Keratinocyte (primary cell): ENCODE measurements at regions not wholly inside any gene's neighbourhood (a gene's known extent, or its start where the extent isn't known, plus 50 kb on each side); places are given as distances from the start of the nearest gene placed in this dataset.

ENCODE experiments used
- EZH2 ChIP-seq: IDR thresholded peaks from one replicate; pipeline ENCODE4 v1.6.1; 2012; ENCODE audit warnings: inconsistent platforms, mild to moderate bottlenecking, low read length, moderate library complexity
- TF ChIP-seq, protein P1 (sequence below), 3 experiments: IDR thresholded peaks in 1 of 3; conservative IDR thresholded peaks in 1 of 3; optimal IDR thresholded peaks in 1 of 3; 2 replicates in 2 of 3; 3 replicates in 1 of 3; pipeline versions ENCODE3 to v1.5.1; 2011; ENCODE audit warnings: low read length in 3 of 3, mild to moderate bottlenecking in 3 of 3, moderate library complexity in 2 of 3, control low read depth in 1 of 3, inconsistent platforms in 1 of 3; ENCODE audit not compliant: insufficient read depth in 2 of 3; ENCODE audit errors: extremely low read depth in 1 of 3

GRCh38 chr6:81003894-81004293 lies 748.6 kb downstream of the TENT5A start:
- TF ChIP-seq, protein P1, sequence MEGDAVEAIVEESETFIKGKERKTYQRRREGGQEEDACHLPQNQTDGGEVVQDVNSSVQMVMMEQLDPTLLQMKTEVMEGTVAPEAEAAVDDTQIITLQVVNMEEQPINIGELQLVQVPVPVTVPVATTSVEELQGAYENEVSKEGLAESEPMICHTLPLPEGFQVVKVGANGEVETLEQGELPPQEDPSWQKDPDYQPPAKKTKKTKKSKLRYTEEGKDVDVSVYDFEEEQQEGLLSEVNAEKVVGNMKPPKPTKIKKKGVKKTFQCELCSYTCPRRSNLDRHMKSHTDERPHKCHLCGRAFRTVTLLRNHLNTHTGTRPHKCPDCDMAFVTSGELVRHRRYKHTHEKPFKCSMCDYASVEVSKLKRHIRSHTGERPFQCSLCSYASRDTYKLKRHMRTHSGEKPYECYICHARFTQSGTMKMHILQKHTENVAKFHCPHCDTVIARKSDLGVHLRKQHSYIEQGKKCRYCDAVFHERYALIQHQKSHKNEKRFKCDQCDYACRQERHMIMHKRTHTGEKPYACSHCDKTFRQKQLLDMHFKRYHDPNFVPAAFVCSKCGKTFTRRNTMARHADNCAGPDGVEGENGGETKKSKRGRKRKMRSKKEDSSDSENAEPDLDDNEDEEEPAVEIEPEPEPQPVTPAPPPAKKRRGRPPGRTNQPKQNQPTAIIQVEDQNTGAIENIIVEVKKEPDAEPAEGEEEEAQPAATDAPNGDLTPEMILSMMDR (optimal IDR thresholded peaks at IDR 0.05 in 1 of 3, IDR thresholded peaks at IDR 0.05 in 1 of 3, conservative IDR thresholded peaks at IDR 0.05 in 1 of 3; ENCODE audit: extremely low read depth in 1 of 3, insufficient read depth in 2 of 3, low read length in 3 of 3), result no peak
- no peak for TF ChIP-seq EZH2
